Peyer's patch (tissue), 4 donors: ENCODE measurements at regions not wholly inside any gene's neighbourhood (a gene's known extent, or its start where the extent isn't known, plus 50 kb on each side); places are given as distances from the start of the nearest gene placed in this dataset.

Source experiments
- DNase-seq, 3 donors: peaks; one replicate each; pipeline ENCODE4 v3.0.0-alpha.2; 2017 to 2019
- H3K27ac ChIP-seq, 4 donors: fragments of 200-600 bp; sonication (generic); one replicate each; pipeline ENCODE4 v1.5.1; 2016 to 2019
- H3K27me3 ChIP-seq, 2 donors: fragments of 200-600 bp; sonication (generic); one replicate each; pipeline ENCODE4 v1.5.1; 2019
- H3K36me3 ChIP-seq, 3 donors: fragments of 200-600 bp; sonication (generic); one replicate each; pipeline ENCODE4 v1.5.1; 2016 to 2019
- H3K4me1 ChIP-seq, 4 donors: fragments of 200-600 bp; sonication (generic); one replicate each; pipeline ENCODE4 v1.5.1; 2016 to 2019
- H3K4me3 ChIP-seq, 4 donors: fragments of 200-600 bp; sonication (generic); 1 replicate in 3 of 4; 2 replicates in 1 of 4; pipeline ENCODE4 v1.5.1; 2016 to 2019; ENCODE audit warnings: mild to moderate bottlenecking in 1 of 4
- H3K9me3 ChIP-seq, 4 donors: fragments of 200-600 bp; sonication (generic); one replicate each; pipeline ENCODE4 v1.5.1; 2016 to 2019; ENCODE audit warnings: mild to moderate bottlenecking in 1 of 4
- POLR2A ChIP-seq, 2 donors: fragments of 450-650 bp; IDR thresholded peaks; one replicate each; pipeline ENCODE4 v1.5.1; 2017; ENCODE audit warnings: antibody characterized with exemption in 2 of 2, mild to moderate bottlenecking in 2 of 2, moderate library complexity in 2 of 2
- TF ChIP-seq, protein P1 (sequence below), 6 experiments: fragments of 450-650 bp in 4 of 6; fragments of 200-600 bp in 2 of 6; sonication (generic) in 1 of 6; IDR thresholded peaks; one replicate each; pipeline ENCODE4 v1.5.1; 2017 to 2019; ENCODE audit warnings: antibody characterized with exemption in 6 of 6, mild to moderate bottlenecking in 3 of 6, moderate library complexity in 1 of 6

DNA sequence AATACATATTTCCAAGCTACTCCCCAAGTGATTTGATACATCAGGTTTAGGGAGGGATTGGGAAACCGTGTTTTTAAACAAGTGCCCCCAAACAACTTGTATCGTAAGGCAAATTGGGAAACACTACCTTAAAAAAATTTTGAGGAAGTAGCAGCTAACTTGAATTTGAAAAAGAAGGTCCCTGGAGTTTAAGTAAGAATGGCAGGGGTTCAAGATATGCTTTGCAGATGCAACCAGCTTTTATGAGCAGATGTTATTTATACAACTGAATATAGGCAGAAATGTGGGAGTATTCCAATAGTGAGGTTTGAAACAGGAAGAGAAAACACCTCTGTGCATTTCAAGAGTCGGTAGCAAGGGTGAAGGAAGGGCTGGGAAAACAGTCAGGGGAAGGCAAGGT, 139.6 kb downstream of the IL20RB start:
- H3K27ac ChIP-seq: no peak overlapping the region
- H3K4me1 ChIP-seq: no peaks in the 10 kb centered on the region
- TF ChIP-seq, protein P1, sequence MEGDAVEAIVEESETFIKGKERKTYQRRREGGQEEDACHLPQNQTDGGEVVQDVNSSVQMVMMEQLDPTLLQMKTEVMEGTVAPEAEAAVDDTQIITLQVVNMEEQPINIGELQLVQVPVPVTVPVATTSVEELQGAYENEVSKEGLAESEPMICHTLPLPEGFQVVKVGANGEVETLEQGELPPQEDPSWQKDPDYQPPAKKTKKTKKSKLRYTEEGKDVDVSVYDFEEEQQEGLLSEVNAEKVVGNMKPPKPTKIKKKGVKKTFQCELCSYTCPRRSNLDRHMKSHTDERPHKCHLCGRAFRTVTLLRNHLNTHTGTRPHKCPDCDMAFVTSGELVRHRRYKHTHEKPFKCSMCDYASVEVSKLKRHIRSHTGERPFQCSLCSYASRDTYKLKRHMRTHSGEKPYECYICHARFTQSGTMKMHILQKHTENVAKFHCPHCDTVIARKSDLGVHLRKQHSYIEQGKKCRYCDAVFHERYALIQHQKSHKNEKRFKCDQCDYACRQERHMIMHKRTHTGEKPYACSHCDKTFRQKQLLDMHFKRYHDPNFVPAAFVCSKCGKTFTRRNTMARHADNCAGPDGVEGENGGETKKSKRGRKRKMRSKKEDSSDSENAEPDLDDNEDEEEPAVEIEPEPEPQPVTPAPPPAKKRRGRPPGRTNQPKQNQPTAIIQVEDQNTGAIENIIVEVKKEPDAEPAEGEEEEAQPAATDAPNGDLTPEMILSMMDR (IDR thresholded peaks at IDR 0.05): no peak
- no peak for TF ChIP-seq POLR2A (IDR thresholded peaks at IDR 0.05)
- no peak overlapping the region for H3K4me3 ChIP-seq
- H3K9me3 ChIP-seq: no peaks in the 10 kb centered on the region
- DNase-seq: no peak
- no peaks in the 10 kb centered on the region for H3K27me3 ChIP-seq
- no peaks in the 10 kb centered on the region for H3K36me3 ChIP-seq

DNA sequence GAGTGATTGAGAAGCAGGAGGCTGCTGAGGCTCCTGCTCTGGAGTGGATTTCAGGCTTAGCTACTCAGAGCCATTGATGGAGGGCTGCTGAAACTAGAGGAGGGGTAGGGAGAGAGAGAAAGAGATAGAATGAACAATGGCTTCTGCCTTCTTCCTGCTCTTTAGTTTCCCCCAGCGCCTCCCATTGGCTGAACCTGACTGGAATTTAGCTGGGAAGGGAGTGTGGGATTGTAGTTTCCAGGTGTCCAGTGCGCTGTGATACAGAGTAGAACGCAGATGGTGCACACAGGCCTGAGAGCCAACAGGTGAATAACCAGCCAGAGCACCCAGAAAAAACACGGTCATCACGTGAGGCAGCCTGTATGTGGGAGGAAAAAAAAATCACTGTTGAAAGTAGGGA, 140.1 kb downstream of the IL20RB start:
- TF ChIP-seq, protein P1 (IDR thresholded peaks at IDR 0.05): no peak
- no peak for TF ChIP-seq POLR2A (IDR thresholded peaks at IDR 0.05)
- Histone ChIP-seq H3K36me3 (no peaks in the 10 kb centered on the region), H3K27ac (no peak overlapping the region), H3K9me3 (no peaks in the 10 kb centered on the region), H3K4me3 (no peak overlapping the region), H3K4me1 (no peaks in the 10 kb centered on the region), H3K27me3 (no peaks in the 10 kb centered on the region)
- no peak for DNase-seq

- Histone ChIP-seq H3K9me3 (no peaks in the 10 kb centered on the region), H3K4me3 (no peak overlapping the region), H3K36me3 (no peaks in the 10 kb centered on the region), H3K27me3 (no peaks in the 10 kb centered on the region), H3K27ac (no peak overlapping the region), H3K4me1 (no peaks in the 10 kb centered on the region)
- TF ChIP-seq, protein P1 (IDR thresholded peaks at IDR 0.05): no peak
- TF ChIP-seq POLR2A (IDR thresholded peaks at IDR 0.05): no peak
- no peak for DNase-seq
Observed at GRCh38 chr3:137099364-137100219, 141.8 kb downstream of the IL20RB start.

DNA sequence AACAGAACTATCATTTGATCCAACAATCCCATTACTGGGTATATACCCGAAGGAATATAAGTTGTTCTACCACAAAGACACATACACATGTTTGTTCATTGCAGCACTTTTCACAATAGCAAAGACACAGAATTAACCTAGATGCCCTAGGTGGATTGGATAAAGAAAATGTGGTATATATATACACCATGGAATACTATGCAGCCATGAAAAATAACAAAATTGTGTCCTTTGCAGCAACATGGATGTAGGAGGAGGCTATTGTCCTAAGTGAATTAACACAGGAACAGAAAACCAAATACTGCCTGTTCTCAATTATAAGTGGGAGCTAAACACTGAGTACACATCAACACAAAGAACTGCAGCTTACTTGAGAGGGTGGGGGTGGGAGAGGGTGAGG, 142.5 kb downstream of the IL20RB start:
- Histone ChIP-seq H3K27me3 (no peaks in the 10 kb centered on the region), H3K4me1 (no peaks in the 10 kb centered on the region), H3K9me3 (no peaks in the 10 kb centered on the region), H3K27ac (no peak overlapping the region), H3K36me3 (no peaks in the 10 kb centered on the region), H3K4me3 (no peak overlapping the region)
- DNase-seq: no peak
- TF ChIP-seq, protein P1 (IDR thresholded peaks at IDR 0.05): no peak
- TF ChIP-seq POLR2A (IDR thresholded peaks at IDR 0.05): no peak

DNA sequence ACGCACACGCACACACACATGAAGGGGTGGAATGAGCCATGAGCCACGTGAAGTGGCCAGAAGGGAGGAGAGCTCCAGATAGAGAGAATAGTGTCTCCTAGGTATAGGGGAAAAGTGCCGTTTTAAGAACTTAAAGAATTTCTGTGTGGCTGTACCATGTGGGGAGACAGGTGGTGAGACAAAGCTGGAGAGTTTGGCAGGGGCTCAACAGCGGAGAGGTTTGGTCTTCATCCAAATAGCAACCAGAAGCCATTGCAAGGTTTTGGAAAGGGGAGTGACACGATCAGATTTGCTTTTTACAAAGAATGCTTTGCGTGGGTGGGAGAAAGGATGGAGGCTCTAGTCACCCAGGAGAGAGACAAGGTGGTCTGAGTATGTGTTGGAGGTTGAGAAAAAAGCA, 146.0 kb downstream of the IL20RB start:
- no peak for DNase-seq
- Histone ChIP-seq H3K4me3 (no peak overlapping the region), H3K9me3 (no peaks in the 10 kb centered on the region), H3K36me3 (no peaks in the 10 kb centered on the region), H3K27me3 (no peaks in the 10 kb centered on the region), H3K4me1 (no peaks in the 10 kb centered on the region), H3K27ac (no peak overlapping the region)
- no peak for TF ChIP-seq POLR2A (IDR thresholded peaks at IDR 0.05)

GRCh38 chr3:137105277-137105977, 147.6 kb downstream of the IL20RB start:
- H3K9me3 ChIP-seq: no peaks in the 10 kb centered on the region
- H3K27me3 ChIP-seq: no peaks in the 10 kb centered on the region
- no peak for DNase-seq
- no peaks in the 10 kb centered on the region for H3K36me3 ChIP-seq
- no peak overlapping the region for H3K4me3 ChIP-seq
- H3K27ac ChIP-seq: no peak overlapping the region
- TF ChIP-seq, protein P1 (IDR thresholded peaks at IDR 0.05): peak; percentile 16 to 66 (median 57)
- TF ChIP-seq POLR2A (IDR thresholded peaks at IDR 0.05): no peak
- no peaks in the 10 kb centered on the region for H3K4me1 ChIP-seq
